IMR-90 (cell line): ENCODE measurements at regions not wholly inside any gene's neighbourhood (a gene's known extent, or its start where the extent isn't known, plus 50 kb on each side); places are given as distances from the start of the nearest gene placed in this dataset.

Source experiments
- ATAC-seq: fragments of 200-7000 bp; cut with Tn5 transposase; 2 replicates; pipeline ENCODE4 v1.9.1; 2020; ENCODE audit warnings: low read depth, mild to moderate bottlenecking, moderate library complexity
- BruUV-seq: library from RNA; stranded (reverse); fragments of 400-500 nt; replicated peaks from 2 replicates; lab custom pipeline; 2021; lab: Mats Ljungman, UMichigan
- CTCF ChIA-PET: fragments of 300-600 bp; formaldehyde crosslinking; extraction: SDS; loops from one replicate; lab custom pipeline; 2021; ENCODE audit warnings: antibody characterized with exemption; lab: Yijun Ruan, JAX
- POLR2A ChIA-PET: fragments of 300-600 bp; sonication (Branson Sonifier 250); formaldehyde crosslinking; loops from one replicate; lab custom pipeline; 2022; ENCODE audit warnings: antibody characterized with exemption; ENCODE audit not compliant: unreplicated experiment; lab: Charles Lee
- DNase-seq: peaks from one replicate; pipeline ENCODE4 v3.0.0; 2013
- H2AFZ ChIP-seq: replicated peaks from 2 replicates; pipeline ENCODE3; 2013; ENCODE audit warnings: low read length, mild to moderate bottlenecking; ENCODE audit not compliant: poor library complexity
- H2AK5ac ChIP-seq: 2 replicates; pipeline ENCODE4 v1.6.1; 2013; ENCODE audit warnings: low read depth, low read length, inconsistent platforms
- H2AK9ac ChIP-seq: replicated peaks from 2 replicates; pipeline ENCODE3; 2013; ENCODE audit warnings: mild to moderate bottlenecking, low read depth, low read length, moderate library complexity; ENCODE audit not compliant: poor library complexity
- H2BK120ac ChIP-seq: 2 replicates; pipeline ENCODE4 v1.6.1; 2013; ENCODE audit warnings: low read depth, low read length, inconsistent platforms
- H2BK15ac ChIP-seq: 3 replicates; pipeline ENCODE4 v1.6.1; 2013; ENCODE audit warnings: low read depth, low read length, inconsistent platforms
- H2BK20ac ChIP-seq: 2 replicates; pipeline ENCODE4 v1.6.1; 2013; ENCODE audit warnings: low read depth, mild to moderate bottlenecking, inconsistent platforms, low read length, moderate library complexity
- H2BK5ac ChIP-seq: 2 replicates; pipeline ENCODE4 v1.6.1; 2013; ENCODE audit warnings: mild to moderate bottlenecking, low read depth, low read length, inconsistent platforms; ENCODE audit not compliant: poor library complexity, severe bottlenecking
- H3K14ac ChIP-seq: replicated peaks from 2 replicates; pipeline ENCODE4 v1.6.1; 2013; ENCODE audit warnings: low read depth, low read length, inconsistent platforms
- H3K18ac ChIP-seq: 2 replicates; pipeline ENCODE4 v1.6.1; 2013; ENCODE audit warnings: low read depth, low read length, control low read depth
- H3K23ac ChIP-seq: 2 replicates; pipeline ENCODE4 v1.6.1; 2013; ENCODE audit warnings: low read depth, low read length, inconsistent platforms
- H3K27ac ChIP-seq: 2 replicates; pipeline ENCODE4 v1.5.1; 2013; ENCODE audit warnings: mild to moderate bottlenecking, control low read depth, low read length; ENCODE audit not compliant: insufficient read depth
- H3K27me3 ChIP-seq: 2 replicates; pipeline ENCODE4 v1.6.1; 2013; ENCODE audit warnings: low read length; ENCODE audit not compliant: control insufficient read depth, insufficient read depth
- H3K36me3 ChIP-seq: 2 replicates; pipeline ENCODE4 v1.6.1; 2013; ENCODE audit warnings: low read length, mixed read lengths; ENCODE audit not compliant: control insufficient read depth, insufficient read depth
- H3K4ac ChIP-seq: 2 replicates; pipeline ENCODE4 v1.6.1; 2013; ENCODE audit warnings: low read depth, low read length, inconsistent platforms
- H3K4me1 ChIP-seq: 2 replicates; pipeline ENCODE4 v1.6.1; 2013; ENCODE audit warnings: low read length, mixed read lengths; ENCODE audit not compliant: control insufficient read depth, insufficient read depth
- H3K4me2 ChIP-seq: 2 replicates; pipeline ENCODE4 v1.6.1; 2013; ENCODE audit warnings: low read depth, mild to moderate bottlenecking, control low read depth, low read length, moderate library complexity
- H3K4me3 ChIP-seq: 2 replicates; pipeline ENCODE4 v1.5.1; 2013; ENCODE audit warnings: low read depth, mild to moderate bottlenecking, control low read depth, low read length, moderate library complexity; ENCODE audit not compliant: insufficient read depth
- H3K56ac ChIP-seq: 2 replicates; pipeline ENCODE4 v1.6.1; 2013; ENCODE audit warnings: low read length, inconsistent platforms; ENCODE audit not compliant: insufficient read depth; ENCODE audit errors: extremely low read depth
- H3K79me1 ChIP-seq, 2 experiments: 2 replicates each; pipeline ENCODE4 v1.6.1; 2013; ENCODE audit warnings: low read length in 2 of 2, inconsistent platforms in 1 of 2, low read depth in 1 of 2
- H3K9ac ChIP-seq: 2 replicates; pipeline ENCODE4 v1.6.1; 2013; ENCODE audit warnings: low read depth, low read length, control low read depth
- H3K9me1 ChIP-seq: 2 replicates; pipeline ENCODE4 v1.6.1; 2013; ENCODE audit warnings: low read length, inconsistent platforms; ENCODE audit not compliant: insufficient read depth
- H3K9me3 ChIP-seq: 2 replicates; pipeline ENCODE4 v1.6.1; 2013; ENCODE audit warnings: low read length; ENCODE audit not compliant: control insufficient read depth, insufficient read depth
- H4K20me1 ChIP-seq: 2 replicates; pipeline ENCODE4 v1.6.1; 2013; ENCODE audit warnings: low read length, inconsistent platforms; ENCODE audit not compliant: insufficient read depth
- H4K5ac ChIP-seq: 2 replicates; pipeline ENCODE4 v1.6.1; 2013; ENCODE audit warnings: mild to moderate bottlenecking, low read depth, low read length, control low read depth
- H4K8ac ChIP-seq, 2 experiments: 2 replicates each; pipeline ENCODE4 v1.6.1; 2013; ENCODE audit warnings: low read depth in 2 of 2, low read length in 2 of 2, control low read depth in 1 of 2, inconsistent platforms in 1 of 2
- H4K91ac ChIP-seq: 2 replicates; pipeline ENCODE4 v1.6.1; 2013; ENCODE audit warnings: low read depth, low read length, inconsistent platforms; ENCODE audit not compliant: insufficient read depth
- BHLHE40 ChIP-seq: fragments of 150-350 bp; IDR thresholded peaks from 2 replicates; pipeline ENCODE4 v1.6.1; 2016; ENCODE audit warnings: mild to moderate bottlenecking, low read depth, low read length
- CEBPB ChIP-seq: IDR thresholded peaks from 2 replicates; pipeline ENCODE4 v1.6.1; 2012; ENCODE audit warnings: low read depth, low read length, improper control_type of control experiment
- FOS ChIP-seq: fragments of 150-350 bp; IDR thresholded peaks from 2 replicates; pipeline ENCODE4 v1.6.1; 2016; ENCODE audit warnings: low read depth, low read length
- MAFK ChIP-seq: IDR thresholded peaks from 2 replicates; pipeline ENCODE4 v1.6.1; 2012; ENCODE audit warnings: low read depth, low read length, improper control_type of control experiment
- MAZ ChIP-seq: IDR thresholded peaks from 2 replicates; pipeline ENCODE4 v1.6.1; 2012; ENCODE audit warnings: low read depth, mild to moderate bottlenecking, low read length, improper control_type of control experiment, moderate library complexity, borderline replicate concordance
- MXI1 ChIP-seq: IDR thresholded peaks from 2 replicates; pipeline ENCODE4 v1.6.1; 2012; ENCODE audit warnings: low read depth, mild to moderate bottlenecking, low read length, moderate library complexity, borderline replicate concordance
- NFE2L2 ChIP-seq: fragments of 150-350 bp; IDR thresholded peaks from 2 replicates; pipeline ENCODE4 v1.6.1; 2016; ENCODE audit warnings: low read depth, mild to moderate bottlenecking, low read length
- POLR2A ChIP-seq: IDR thresholded peaks from 2 replicates; pipeline ENCODE4 v1.6.1; 2012; ENCODE audit warnings: mild to moderate bottlenecking, low read depth, low read length
- RAD21 ChIP-seq: IDR thresholded peaks from 2 replicates; pipeline ENCODE4 v1.6.1; 2012; ENCODE audit warnings: low read length, improper control_type of control experiment
- RCOR1 ChIP-seq: IDR thresholded peaks from 2 replicates; pipeline ENCODE4 v1.6.1; 2012; ENCODE audit warnings: mild to moderate bottlenecking, low read length, improper control_type of control experiment; ENCODE audit not compliant: insufficient replicate concordance
- RFX5 ChIP-seq: IDR thresholded peaks from 2 replicates; pipeline ENCODE4 v1.8.0; 2012; ENCODE audit warnings: low read depth, mild to moderate bottlenecking, low read length, moderate library complexity
- WGBS, 2 experiments: methylation state at CpG; one replicate each; pipeline versions ENCODE4 v1.1.5 to v1.1.7; 2013; ENCODE audit warnings: missing lambda C conversion rate in 2 of 2; ENCODE audit not compliant: insufficient read length in 1 of 2; ENCODE audit errors: extremely low coverage in 2 of 2; 5-methylcytosine and 5-hydroxymethylcytosine counted together
- dilution Hi-C: fragments of 300-500 bp; cut with HindIII; formaldehyde crosslinking; loops from one replicate; pipeline ENCODE4 v1.14.3; 2018; ENCODE audit warnings: low sequenced_read_pairs; ENCODE audit not compliant: unreplicated experiment
- in situ Hi-C: fragments of 300-500 bp; cut with MboI; formaldehyde crosslinking; loops from 3 replicates; pipeline ENCODE4 v1.14.3; 2019; ENCODE audit warnings: low sequenced_read_pairs, inconsistent platforms, mixed read lengths
- intact Hi-C: fragments of 100-400 bp; cut with micrococcal nuclease; formaldehyde crosslinking; loops from 2 replicates; pipeline ENCODE4 v1.10.0; 2022
- TF ChIP-seq, protein P1 (sequence below): conservative IDR thresholded peaks from 2 replicates; pipeline ENCODE4 v1.5.1; 2012; ENCODE audit warnings: mild to moderate bottlenecking, low read depth, low read length, improper control_type of control experiment
- TF ChIP-seq, protein P2 (sequence below): fragments of 150-350 bp; IDR thresholded peaks from 2 replicates; pipeline ENCODE4 v1.6.1; 2017; ENCODE audit warnings: mild to moderate bottlenecking, antibody characterized with exemption, low read length, low read depth
- TF ChIP-seq, protein P3 (sequence below): fragments of 150-350 bp; IDR thresholded peaks from 2 replicates; pipeline ENCODE4 v1.6.1; 2016; ENCODE audit warnings: low read depth, mild to moderate bottlenecking, low read length, moderate library complexity, borderline replicate concordance

DNA sequence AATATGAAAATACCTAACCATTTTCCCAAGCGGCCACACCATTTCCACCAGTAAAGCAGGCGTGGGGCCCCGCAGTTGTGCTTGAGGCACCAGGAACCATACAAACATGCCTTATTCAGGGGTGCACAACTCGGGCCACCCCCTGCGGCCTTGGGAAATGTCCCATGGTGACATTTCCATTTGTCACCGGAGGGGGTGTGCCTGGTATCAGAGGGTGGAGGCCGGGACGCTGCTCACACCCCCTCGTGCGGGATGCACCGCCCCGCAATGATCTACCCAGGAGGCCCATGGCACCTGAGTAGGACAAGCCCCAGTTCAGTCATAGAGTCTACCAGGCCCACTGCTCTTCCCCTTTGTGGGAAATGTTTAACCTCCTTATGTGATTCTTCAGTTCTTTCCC is 218.8 kb downstream of the TEX29 start:
- CTCF ChIA-PET = no interaction called here

More for the DNA sequence above, 218.8 kb downstream of the TEX29 start:
- no peak overlapping the region for H2BK15ac ChIP-seq
- dilution Hi-C loops (no loop called here), in situ Hi-C loops (no loop called here), intact Hi-C loops (no loop called here)
- no peak overlapping the region for H3K56ac ChIP-seq
- no peak overlapping the region for H4K5ac ChIP-seq
- no peak overlapping the region for H3K23ac ChIP-seq
- peaks cover 36% of the 10 kb centered on the region for H3K9me3 ChIP-seq
- no peak overlapping the region for H4K91ac ChIP-seq
- no peak overlapping the region for H3K14ac ChIP-seq
- no peaks in the 10 kb centered on the region for H3K36me3 ChIP-seq
- no peak overlapping the region for H2AK5ac ChIP-seq
- H4K20me1 ChIP-seq = no peaks in the 10 kb centered on the region
- H3K27ac ChIP-seq = no peak overlapping the region
- H3K4ac ChIP-seq = no peak overlapping the region
- WGBS, 2 experiments = 90% methylated on average over 4 of the region's 12 CpGs; no CpG with 5 or more reads in 1 of the 2 experiments
- no peak overlapping the region for H3K4me3 ChIP-seq
- TF ChIP-seq, protein P1, sequence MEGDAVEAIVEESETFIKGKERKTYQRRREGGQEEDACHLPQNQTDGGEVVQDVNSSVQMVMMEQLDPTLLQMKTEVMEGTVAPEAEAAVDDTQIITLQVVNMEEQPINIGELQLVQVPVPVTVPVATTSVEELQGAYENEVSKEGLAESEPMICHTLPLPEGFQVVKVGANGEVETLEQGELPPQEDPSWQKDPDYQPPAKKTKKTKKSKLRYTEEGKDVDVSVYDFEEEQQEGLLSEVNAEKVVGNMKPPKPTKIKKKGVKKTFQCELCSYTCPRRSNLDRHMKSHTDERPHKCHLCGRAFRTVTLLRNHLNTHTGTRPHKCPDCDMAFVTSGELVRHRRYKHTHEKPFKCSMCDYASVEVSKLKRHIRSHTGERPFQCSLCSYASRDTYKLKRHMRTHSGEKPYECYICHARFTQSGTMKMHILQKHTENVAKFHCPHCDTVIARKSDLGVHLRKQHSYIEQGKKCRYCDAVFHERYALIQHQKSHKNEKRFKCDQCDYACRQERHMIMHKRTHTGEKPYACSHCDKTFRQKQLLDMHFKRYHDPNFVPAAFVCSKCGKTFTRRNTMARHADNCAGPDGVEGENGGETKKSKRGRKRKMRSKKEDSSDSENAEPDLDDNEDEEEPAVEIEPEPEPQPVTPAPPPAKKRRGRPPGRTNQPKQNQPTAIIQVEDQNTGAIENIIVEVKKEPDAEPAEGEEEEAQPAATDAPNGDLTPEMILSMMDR = no peak
- TF ChIP-seq, protein P2, sequence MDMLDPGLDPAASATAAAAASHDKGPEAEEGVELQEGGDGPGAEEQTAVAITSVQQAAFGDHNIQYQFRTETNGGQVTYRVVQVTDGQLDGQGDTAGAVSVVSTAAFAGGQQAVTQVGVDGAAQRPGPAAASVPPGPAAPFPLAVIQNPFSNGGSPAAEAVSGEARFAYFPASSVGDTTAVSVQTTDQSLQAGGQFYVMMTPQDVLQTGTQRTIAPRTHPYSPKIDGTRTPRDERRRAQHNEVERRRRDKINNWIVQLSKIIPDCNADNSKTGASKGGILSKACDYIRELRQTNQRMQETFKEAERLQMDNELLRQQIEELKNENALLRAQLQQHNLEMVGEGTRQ = no peak
- TF ChIP-seq CEBPB (no peak), MAZ (no peak), RAD21 (no peak), NFE2L2 (no peak), FOS (no peak), MAFK (no peak), RFX5 (no peak), MXI1 (no peak), RCOR1 (no peak), BHLHE40 (no peak), POLR2A (no peak)
- TF ChIP-seq, protein P3, sequence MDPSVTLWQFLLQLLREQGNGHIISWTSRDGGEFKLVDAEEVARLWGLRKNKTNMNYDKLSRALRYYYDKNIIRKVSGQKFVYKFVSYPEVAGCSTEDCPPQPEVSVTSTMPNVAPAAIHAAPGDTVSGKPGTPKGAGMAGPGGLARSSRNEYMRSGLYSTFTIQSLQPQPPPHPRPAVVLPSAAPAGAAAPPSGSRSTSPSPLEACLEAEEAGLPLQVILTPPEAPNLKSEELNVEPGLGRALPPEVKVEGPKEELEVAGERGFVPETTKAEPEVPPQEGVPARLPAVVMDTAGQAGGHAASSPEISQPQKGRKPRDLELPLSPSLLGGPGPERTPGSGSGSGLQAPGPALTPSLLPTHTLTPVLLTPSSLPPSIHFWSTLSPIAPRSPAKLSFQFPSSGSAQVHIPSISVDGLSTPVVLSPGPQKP = no peak
- no peak overlapping the region for H3K4me2 ChIP-seq
- H2AK9ac ChIP-seq = no peak overlapping the region
- H4K8ac ChIP-seq = no peak overlapping the region
- no peaks in the 10 kb centered on the region for H3K9me1 ChIP-seq
- H2BK20ac ChIP-seq = no peak overlapping the region
- no peak overlapping the region for H2BK5ac ChIP-seq
- no peak overlapping the region for H3K18ac ChIP-seq
- no peak overlapping the region for H3K9ac ChIP-seq
- BruUV-seq = no TSS peak
- no peaks in the 10 kb centered on the region for H3K4me1 ChIP-seq
- POLR2A ChIA-PET = no interaction called here
- DNase-seq (no peak), ATAC-seq (no peak)
- no peak overlapping the region for H2BK120ac ChIP-seq
- no peaks in the 10 kb centered on the region for H3K79me1 ChIP-seq
- H2AFZ ChIP-seq = no peak overlapping the region
- no peaks in the 10 kb centered on the region for H3K27me3 ChIP-seq
